SK-N-MC (cell line): ENCODE measurements at regions not wholly inside any gene's neighbourhood (a gene's known extent, or its start where the extent isn't known, plus 50 kb on each side); places are given as distances from the start of the nearest gene placed in this dataset.

ENCODE experiments used
- EZH2 ChIP-seq: fragments of 200-600 bp; sonication (generic); IDR thresholded peaks from one replicate; pipeline ENCODE4 v1.6.1; 2017; ENCODE audit warnings: antibody characterized with exemption
- POLR2AphosphoS5 ChIP-seq: IDR thresholded peaks from 2 replicates; pipeline ENCODE4 v1.6.1; 2012; ENCODE audit warnings: mild to moderate bottlenecking, low read depth, low read length, borderline replicate concordance

GRCh38 chr7:157087646-157088045 lies 51.1 kb upstream of the UBE3C start:
- TF ChIP-seq EZH2, result no peak
- no peak for TF ChIP-seq POLR2AphosphoS5
